ENCODE measurements at regions not wholly inside any gene's neighbourhood (a gene's known extent, or its start where the extent isn't known, plus 50 kb on each side); places are given as distances from the start of the nearest gene placed in this dataset.
A peak's percentile ranks its signal among the peaks of the same experiment; 100 is the strongest.

DNA sequence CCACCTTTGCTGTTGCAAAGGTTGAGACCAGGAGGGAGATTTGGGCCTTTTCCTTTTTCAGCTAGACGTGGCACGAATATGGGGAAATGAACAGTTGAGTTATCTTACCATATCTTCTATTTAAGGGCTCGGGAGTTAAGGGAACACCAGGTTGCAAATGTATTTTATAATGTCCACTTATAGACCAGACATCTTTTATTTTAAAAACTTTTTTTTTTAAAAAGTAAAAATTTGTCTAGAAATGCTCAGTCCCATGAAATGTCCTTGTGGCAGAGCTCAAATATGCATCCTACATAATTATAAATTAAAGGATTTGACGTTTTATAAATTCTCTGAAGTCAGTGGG lies 103.6 kb upstream of the VEPH1 start:
- Histone ChIP-seq H3K27me3 (no peaks in the 10 kb centered on the region), H3K27ac (no peak overlapping the region), H3K4me3 (no peak overlapping the region), H3K36me3 (no peaks in the 10 kb centered on the region), H3K4me1 (ENCODE audit: insufficient read depth) (no peaks in the 10 kb centered on the region), H3K9me3 (no peaks in the 10 kb centered on the region)
- TF ChIP-seq EP300 (IDR thresholded peaks at IDR 0.05) (no peak), POLR2A (IDR thresholded peaks at IDR 0.05) (no peak)
- TF ChIP-seq, protein P1, sequence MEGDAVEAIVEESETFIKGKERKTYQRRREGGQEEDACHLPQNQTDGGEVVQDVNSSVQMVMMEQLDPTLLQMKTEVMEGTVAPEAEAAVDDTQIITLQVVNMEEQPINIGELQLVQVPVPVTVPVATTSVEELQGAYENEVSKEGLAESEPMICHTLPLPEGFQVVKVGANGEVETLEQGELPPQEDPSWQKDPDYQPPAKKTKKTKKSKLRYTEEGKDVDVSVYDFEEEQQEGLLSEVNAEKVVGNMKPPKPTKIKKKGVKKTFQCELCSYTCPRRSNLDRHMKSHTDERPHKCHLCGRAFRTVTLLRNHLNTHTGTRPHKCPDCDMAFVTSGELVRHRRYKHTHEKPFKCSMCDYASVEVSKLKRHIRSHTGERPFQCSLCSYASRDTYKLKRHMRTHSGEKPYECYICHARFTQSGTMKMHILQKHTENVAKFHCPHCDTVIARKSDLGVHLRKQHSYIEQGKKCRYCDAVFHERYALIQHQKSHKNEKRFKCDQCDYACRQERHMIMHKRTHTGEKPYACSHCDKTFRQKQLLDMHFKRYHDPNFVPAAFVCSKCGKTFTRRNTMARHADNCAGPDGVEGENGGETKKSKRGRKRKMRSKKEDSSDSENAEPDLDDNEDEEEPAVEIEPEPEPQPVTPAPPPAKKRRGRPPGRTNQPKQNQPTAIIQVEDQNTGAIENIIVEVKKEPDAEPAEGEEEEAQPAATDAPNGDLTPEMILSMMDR (IDR thresholded peaks at IDR 0.05), result no peak
- DNase-seq, result no peak
- intact Hi-C loops (cut with DNase I), result no loop called here
- 56 to 64% (median 60%) methylated on average over 4 of the region's 4 CpGs for whole genome bisulfite sequencing, 3 donors

DNA sequence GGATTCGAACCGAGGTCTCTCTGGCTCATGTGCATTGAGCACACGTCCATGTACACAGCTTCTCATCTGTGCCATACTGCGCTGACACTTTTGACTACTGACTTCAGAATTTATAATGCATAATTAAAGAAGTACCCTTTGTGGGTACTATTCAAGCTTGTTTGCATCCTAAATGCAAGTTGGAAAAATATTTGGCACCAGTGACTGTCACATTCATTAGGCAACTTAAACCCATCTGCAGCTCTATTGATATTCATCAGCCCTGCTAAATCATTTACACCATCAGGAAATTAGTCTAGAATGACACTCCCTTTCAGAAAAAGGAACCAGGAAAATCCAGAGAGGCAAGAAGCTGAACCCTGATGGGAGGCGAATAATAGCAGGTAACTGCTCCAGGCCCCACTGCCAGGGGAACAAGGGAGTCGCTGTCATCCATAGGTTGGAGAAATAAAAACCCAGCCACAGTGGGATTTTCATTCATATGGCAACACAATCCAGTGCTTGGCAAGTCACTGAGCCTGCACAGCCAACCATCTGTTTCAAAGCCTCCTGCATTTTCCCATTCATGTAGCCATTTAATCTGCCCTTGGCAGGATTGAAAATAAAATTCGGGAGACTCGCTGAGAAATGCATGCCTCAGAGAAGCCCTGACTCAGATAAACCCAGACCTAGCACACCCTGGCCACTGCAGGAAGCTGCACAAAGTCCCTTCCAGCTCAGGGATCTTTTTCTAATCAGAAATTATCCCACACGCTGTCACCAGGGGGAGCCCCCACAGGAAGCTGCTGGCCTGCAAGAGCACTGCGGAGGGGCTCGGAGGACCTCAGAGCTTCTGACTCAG lies 103.0 kb upstream of the VEPH1 start:
- Histone ChIP-seq H3K4me1 (ENCODE audit: insufficient read depth) (no peaks in the 10 kb centered on the region), H3K9me3 (no peaks in the 10 kb centered on the region), H3K36me3 (no peaks in the 10 kb centered on the region), H3K4me3 (no peak overlapping the region), H3K27ac (no peak overlapping the region), H3K27me3 (no peaks in the 10 kb centered on the region)
- intact Hi-C loops (cut with DNase I), result no loop called here
- WGBS, 3 donors, result 43 to 48% (median 47%) methylated on average over 11 of the region's 11 CpGs
- TF ChIP-seq, protein P1 (IDR thresholded peaks at IDR 0.05), result peak in 1 of 3 donors; percentile 12
- TF ChIP-seq EP300 (IDR thresholded peaks at IDR 0.05), result no peak
- no peak for TF ChIP-seq POLR2A (IDR thresholded peaks at IDR 0.05)
- DNase-seq, result peak in 4 of 5 donors; percentile 23 to 44 (median 26)

DNA sequence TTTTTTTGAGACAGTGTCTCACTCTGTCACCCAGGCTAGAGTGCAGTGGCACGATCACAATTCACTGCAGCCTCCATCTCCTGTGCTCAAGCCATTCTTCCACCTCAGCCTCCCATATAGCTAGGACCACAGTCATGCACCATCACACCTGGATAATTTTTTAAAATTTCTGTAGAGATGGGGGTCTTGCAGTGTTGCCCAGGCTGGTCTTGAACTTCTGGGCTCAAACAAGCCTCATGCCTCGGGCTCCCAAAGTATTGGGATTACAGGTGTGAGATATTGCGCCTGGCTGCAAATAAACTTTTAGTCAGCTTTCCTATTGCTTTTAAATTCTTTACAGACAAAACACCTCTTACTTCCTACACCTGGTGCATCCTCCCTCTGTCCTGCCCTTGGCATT lies 102.1 kb upstream of the VEPH1 start:
- Histone ChIP-seq H3K4me3 (no peak overlapping the region), H3K36me3 (no peaks in the 10 kb centered on the region), H3K27ac (no peak overlapping the region), H3K27me3 (no peaks in the 10 kb centered on the region), H3K9me3 (no peaks in the 10 kb centered on the region), H3K4me1 (ENCODE audit: insufficient read depth) (no peaks in the 10 kb centered on the region)
- TF ChIP-seq, protein P1 (IDR thresholded peaks at IDR 0.05), result no peak
- DNase-seq, result no peak
- intact Hi-C loops (cut with DNase I), result no loop called here
- 74 to 93% (median 89%) methylated on average over 3 of the region's 3 CpGs for WGBS, 3 donors

DNA sequence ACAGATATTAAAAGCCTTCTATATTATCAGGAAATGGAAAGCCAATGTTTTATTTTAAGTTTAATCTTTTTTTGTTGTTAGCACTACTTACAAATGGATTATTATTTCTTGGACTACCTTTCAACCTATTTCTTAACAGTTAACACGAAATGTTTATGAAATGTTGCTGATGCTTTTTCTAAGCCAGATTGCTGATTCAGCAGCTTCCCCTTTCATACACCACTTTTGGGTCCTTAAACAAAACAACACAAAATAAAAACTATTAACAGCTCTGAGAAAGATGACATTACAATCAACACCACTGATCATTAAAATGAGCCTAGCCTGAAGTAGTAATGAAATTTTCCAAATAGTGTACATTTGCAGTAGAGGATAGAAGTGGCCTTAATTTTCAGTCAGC lies 99.2 kb upstream of the VEPH1 start:
- intact Hi-C loops (cut with DNase I), result no loop called here
- Histone ChIP-seq H3K9me3 (no peaks in the 10 kb centered on the region), H3K36me3 (no peaks in the 10 kb centered on the region), H3K4me1 (ENCODE audit: insufficient read depth) (no peaks in the 10 kb centered on the region), H3K27me3 (no peaks in the 10 kb centered on the region), H3K4me3 (no peak overlapping the region), H3K27ac (no peak overlapping the region)
- no peak for DNase-seq
- TF ChIP-seq EP300 (IDR thresholded peaks at IDR 0.05) (no peak), POLR2A (IDR thresholded peaks at IDR 0.05) (no peak)
- TF ChIP-seq, protein P1 (IDR thresholded peaks at IDR 0.05), result no peak
- 29 to 69% (median 36%) methylated on average over 1 of the region's 1 CpG for WGBS, 3 donors
